Endothelial cell of umbilical vein (primary cell): ENCODE measurements at regions not wholly inside any gene's neighbourhood (a gene's known extent, or its start where the extent isn't known, plus 50 kb on each side); places are given as distances from the start of the nearest gene placed in this dataset.

Experiments
- BruUV-seq: library from RNA; stranded (reverse); fragments of 400-500 nt; replicated peaks from 2 replicates; lab custom pipeline; 2021; lab: Mats Ljungman, UMichigan
- CTCF ChIA-PET: fragments of 300-600, 350-600 bp; sonication (Branson Sonifier 250); formaldehyde crosslinking; loops from one replicate; lab custom pipeline; 2021; ENCODE audit warnings: antibody characterized with exemption, inconsistent platforms; lab: Charles Lee
- POLR2A ChIA-PET: fragments of 300-600, 350-600 bp; sonication (Branson Sonifier 250); formaldehyde crosslinking; loops from one replicate; lab custom pipeline; 2021; ENCODE audit warnings: antibody characterized with exemption, inconsistent platforms; lab: Charles Lee
- DNase-seq: peaks from one replicate; pipeline ENCODE4 v3.0.0-alpha.2; 2011; ENCODE audit warnings: low read depth, low spot score
- FAIRE-seq: peaks from 2 replicates; lab custom pipeline; 2011; peaks lifted over from hg19 to GRCh38; lab: Jason Lieb, UNC
- H2AFZ ChIP-seq: 2 replicates; pipeline ENCODE4 v1.6.0; 2012; ENCODE audit warnings: low read depth, low read length, control low read depth, inconsistent platforms
- H3K27ac ChIP-seq: 2 replicates; pipeline ENCODE4 v1.5.1; 2011; ENCODE audit warnings: low read depth, mild to moderate bottlenecking, control low read depth, low read length, moderate library complexity; ENCODE audit not compliant: insufficient read depth
- H3K27me3 ChIP-seq, 2 experiments: 2 replicates each; pipeline versions ENCODE4 v1.6.0 to v1.6.1; 2011; ENCODE audit warnings: low read length in 2 of 2, mixed read lengths in 1 of 2; ENCODE audit not compliant: control insufficient read depth in 2 of 2, insufficient read depth in 2 of 2
- H3K36me3 ChIP-seq, 2 experiments: 2 replicates in 1 of 2; 3 replicates in 1 of 2; pipeline ENCODE4 v1.5.1; 2011; ENCODE audit warnings: low read length in 2 of 2, mild to moderate bottlenecking in 1 of 2, moderate library complexity in 1 of 2; ENCODE audit not compliant: control insufficient read depth in 2 of 2, insufficient read depth in 2 of 2; ENCODE audit errors: extremely low read depth in 1 of 2
- H3K4me1 ChIP-seq: 3 replicates; pipeline ENCODE4 v1.5.1; 2011; ENCODE audit warnings: mild to moderate bottlenecking, low read length; ENCODE audit not compliant: control insufficient read depth, insufficient read depth; ENCODE audit errors: extremely low read depth
- H3K4me2 ChIP-seq: 2 replicates; pipeline ENCODE4 v1.6.1; 2011; ENCODE audit warnings: low read length, control low read depth, mixed read lengths; ENCODE audit not compliant: insufficient read depth
- H3K4me3 ChIP-seq, 3 experiments: fragments of 200-600 bp in 1 of 3; sonication (generic), shearing (Covaris generic) in 1 of 3; replicated peaks in 1 of 3; 2 replicates each; pipeline ENCODE4 v1.5.1; 2011 to 2016; ENCODE audit warnings: control low read depth in 3 of 3, low read length in 3 of 3, mild to moderate bottlenecking in 2 of 3, inconsistent platforms in 1 of 3, low read depth in 1 of 3, moderate library complexity in 1 of 3; ENCODE audit not compliant: insufficient read depth in 1 of 3
- H3K79me2 ChIP-seq: 2 replicates; pipeline ENCODE4 v1.6.0; 2012; ENCODE audit warnings: low read length, inconsistent platforms; ENCODE audit not compliant: control insufficient read depth, insufficient read depth
- H3K9ac ChIP-seq: replicated peaks from 2 replicates; pipeline ENCODE3; 2011; ENCODE audit warnings: low read length, control low read depth; ENCODE audit not compliant: insufficient read depth; ENCODE audit errors: extremely low read depth
- H3K9me1 ChIP-seq: replicated peaks from 3 replicates; pipeline ENCODE4 v1.6.0; 2011; ENCODE audit warnings: mild to moderate bottlenecking, low read length; ENCODE audit not compliant: control insufficient read depth, insufficient read depth; ENCODE audit errors: extremely low read depth
- H3K9me3 ChIP-seq: replicated peaks from 2 replicates; pipeline ENCODE4 v1.5.1; 2012; ENCODE audit warnings: low read length, inconsistent platforms; ENCODE audit not compliant: control insufficient read depth, insufficient read depth
- H4K20me1 ChIP-seq: replicated peaks from 2 replicates; pipeline ENCODE3; 2011; ENCODE audit warnings: mild to moderate bottlenecking, low read length; ENCODE audit not compliant: control insufficient read depth, insufficient read depth; ENCODE audit errors: extremely low read depth
- CTCF ChIP-seq, 2 donors: IDR thresholded peaks; 1 replicate in 1 of 2; 2 replicates in 1 of 2; pipeline ENCODE4 v1.5.1; 2011; ENCODE audit warnings: low read length in 2 of 2, mild to moderate bottlenecking in 2 of 2, moderate library complexity in 2 of 2, control low read depth in 1 of 2, inconsistent platforms in 1 of 2, low read depth in 1 of 2; ENCODE audit not compliant: insufficient read depth in 1 of 2; ENCODE audit errors: extremely low read depth in 1 of 2
- EZH2 ChIP-seq: IDR thresholded peaks from 2 replicates; pipeline ENCODE4 v1.6.1; 2012; ENCODE audit warnings: borderline replicate concordance, low read depth, mild to moderate bottlenecking, moderate library complexity, low read length, inconsistent platforms; ENCODE audit not compliant: severe bottlenecking
- FOS ChIP-seq: IDR thresholded peaks from 2 replicates; pipeline ENCODE4 v1.6.1; 2011; ENCODE audit warnings: mild to moderate bottlenecking, low read length, moderate library complexity, borderline replicate concordance; ENCODE audit not compliant: insufficient read depth
- GATA2 ChIP-seq: IDR thresholded peaks from 2 replicates; pipeline ENCODE4 v1.7.0; 2011; ENCODE audit warnings: low read depth, mild to moderate bottlenecking, moderate library complexity, mixed read lengths, low read length; ENCODE audit not compliant: insufficient read length, insufficient read depth
- JUN ChIP-seq: IDR thresholded peaks from 2 replicates; pipeline ENCODE4 v1.6.1; 2011; ENCODE audit warnings: borderline replicate concordance, low read depth; ENCODE audit not compliant: insufficient read length, insufficient read depth
- MYC ChIP-seq: IDR thresholded peaks from one replicate; pipeline ENCODE4 v1.6.1; 2011; ENCODE audit warnings: mild to moderate bottlenecking, low read depth, low read length
- POLR2A ChIP-seq: IDR thresholded peaks from 2 replicates; pipeline ENCODE4 v1.6.1; 2012; ENCODE audit warnings: low read depth, mild to moderate bottlenecking, control low read depth, low read length
- POLR2AphosphoS5 ChIP-seq: IDR thresholded peaks from 2 replicates; pipeline ENCODE4 v1.6.1; 2012; ENCODE audit warnings: low read depth, mild to moderate bottlenecking, control low read depth, low read length, moderate library complexity; ENCODE audit not compliant: insufficient read depth
- dilution Hi-C: fragments of 300-500 bp; cut with MboI; formaldehyde crosslinking; loops from one replicate; pipeline ENCODE4 v1.15.0; 2019; ENCODE audit warnings: low sequenced_read_pairs; ENCODE audit not compliant: extremely low pct_ligation_motif_present
- intact Hi-C: fragments of 100-400 bp; cut with micrococcal nuclease; formaldehyde crosslinking; loops from one replicate; pipeline ENCODE4 v1.10.0; 2022
- TF ChIP-seq, protein P1 (sequence below): IDR thresholded peaks from 2 replicates; pipeline ENCODE4 v1.6.1; 2011; ENCODE audit not compliant: insufficient read depth, insufficient read length

GRCh38 chr14:38553586-38553985, 297.7 kb upstream of the CLEC14A start:
- Histone ChIP-seq H3K9me1 (no peaks in the 10 kb centered on the region), H3K4me3 (no peak overlapping the region), H3K36me3 (no peaks in the 10 kb centered on the region), H2AFZ (peak overlapping the region; percentile 70), H3K27ac (no peak overlapping the region), H3K9me3 (no peaks in the 10 kb centered on the region), H3K4me1 (peaks cover 11% of the 10 kb centered on the region), H4K20me1 (no peaks in the 10 kb centered on the region), H3K79me2 (no peaks in the 10 kb centered on the region), H3K9ac (peak overlapping the region; percentile 36), H3K27me3 (no peaks in the 10 kb centered on the region), H3K4me2 (peak overlapping the region; percentile 38)
- POLR2A ChIA-PET, result no interaction called here
- BruUV-seq, result no TSS peak
- peak; percentile 59 for TF ChIP-seq POLR2AphosphoS5
- no peak for TF ChIP-seq CTCF (IDR thresholded peaks at IDR 0.05; ENCODE audit: extremely low read depth in 1 of 2, insufficient read depth in 1 of 2, low read depth in 1 of 2, low read length in 2 of 2)
- no peak for TF ChIP-seq JUN
- TF ChIP-seq EZH2, result no peak
- TF ChIP-seq, protein P1, sequence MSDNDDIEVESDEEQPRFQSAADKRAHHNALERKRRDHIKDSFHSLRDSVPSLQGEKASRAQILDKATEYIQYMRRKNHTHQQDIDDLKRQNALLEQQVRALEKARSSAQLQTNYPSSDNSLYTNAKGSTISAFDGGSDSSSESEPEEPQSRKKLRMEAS, result no peak
- TF ChIP-seq FOS, result peak; percentile 72
- no peak for TF ChIP-seq MYC
- no peak for TF ChIP-seq POLR2A
- peak; percentile 33 for TF ChIP-seq GATA2
- CTCF ChIA-PET, result interaction anchor here (1.0 kb wide), 1 partner anchor 346 kb away, joined by 4 read pairs; the partner anchor contains the start of gene SSTR1
- intact Hi-C loops, result no loop called here
- DNase-seq (peak; percentile 77), FAIRE-seq (peak; percentile 75)
- dilution Hi-C loops, result no loop called here
